ENCODE measurements at regions not wholly inside any gene's neighbourhood (a gene's known extent, or its start where the extent isn't known, plus 50 kb on each side); places are given as distances from the start of the nearest gene placed in this dataset.

- FAIRE-seq (no peak), DNase-seq (ENCODE audit: insufficient read length, low spot score) (no peak)
- no peak for TF ChIP-seq POLR2A (IDR thresholded peaks at IDR 0.05; ENCODE audit: low read depth, low read length)
Observed at GRCh38 chr10:6305401-6306321, 102.9 kb downstream of the PFKFB3 start.

GRCh38 chr10:6306917-6307316 is 104.2 kb downstream of the PFKFB3 start:
- no peak for FAIRE-seq
- TF ChIP-seq POLR2A (IDR thresholded peaks at IDR 0.05; ENCODE audit: low read depth, low read length): no peak
- no peak for DNase-seq (ENCODE audit: insufficient read length, low spot score)

GRCh38 chr10:6309816-6310215 is 107.1 kb downstream of the PFKFB3 start:
- DNase-seq (ENCODE audit: insufficient read length, low spot score) (no peak), FAIRE-seq (no peak)
- no peak for TF ChIP-seq POLR2A (IDR thresholded peaks at IDR 0.05; ENCODE audit: low read depth, low read length)

DNA sequence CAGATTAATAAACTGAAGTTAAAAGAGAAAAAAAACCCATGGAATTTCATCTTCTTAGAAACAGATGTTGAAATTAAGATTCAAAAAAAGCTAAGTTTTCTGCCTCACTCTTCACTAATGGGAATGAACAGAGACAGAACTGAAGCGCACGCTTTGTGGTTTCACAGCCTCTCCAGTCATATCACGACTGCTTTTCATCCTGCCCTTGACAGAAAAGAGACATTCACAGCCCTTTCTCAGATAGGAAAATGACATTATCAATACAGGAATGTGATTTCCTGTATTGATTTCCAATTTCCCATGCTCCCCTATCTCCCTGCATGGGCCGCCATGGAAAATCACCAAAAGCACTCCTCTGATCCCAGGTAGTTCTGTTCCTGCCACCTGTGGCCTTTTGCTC is 108.2 kb downstream of the PFKFB3 start:
- DNase-seq (ENCODE audit: insufficient read length, low spot score) (no peak), FAIRE-seq (no peak)
- TF ChIP-seq POLR2A (IDR thresholded peaks at IDR 0.05; ENCODE audit: low read depth, low read length): no peak

DNA sequence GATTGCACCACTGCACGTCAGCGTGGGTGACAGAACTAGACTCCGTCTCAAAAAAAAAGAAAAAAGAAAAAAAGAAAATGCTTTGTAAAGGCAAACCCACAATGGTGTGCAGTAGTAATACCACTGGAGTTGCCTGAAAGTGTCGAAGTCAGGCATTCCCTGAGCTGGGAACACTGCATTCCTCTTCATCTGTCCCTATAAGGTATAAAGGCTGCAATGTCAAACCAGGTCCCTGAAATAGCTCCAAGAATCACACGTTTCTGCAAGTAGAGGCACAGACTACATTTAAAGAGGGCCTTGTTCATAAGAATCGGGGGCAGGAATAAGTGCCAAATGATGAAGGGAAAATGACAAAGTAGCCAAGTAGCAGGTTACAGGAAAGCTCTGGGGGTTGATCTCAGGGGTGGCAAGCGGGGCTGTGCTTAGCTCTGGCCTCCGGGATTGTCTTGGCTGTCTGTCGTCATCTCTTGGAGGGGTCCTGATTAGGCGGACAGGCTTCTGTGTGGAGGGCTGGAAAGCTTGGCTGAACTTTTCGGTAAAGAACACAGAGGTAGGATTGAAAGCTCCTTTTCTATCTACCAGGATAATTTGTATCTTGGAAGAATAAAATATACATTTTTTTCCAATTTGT is 109.1 kb downstream of the PFKFB3 start:
- no peak for FAIRE-seq
- DNase-seq (ENCODE audit: insufficient read length, low spot score): no peak

GRCh38 chr10:6312636-6313035 is 109.9 kb downstream of the PFKFB3 start:
- no peak for TF ChIP-seq POLR2A (IDR thresholded peaks at IDR 0.05; ENCODE audit: low read depth, low read length)
- DNase-seq (ENCODE audit: insufficient read length, low spot score) (no peak), FAIRE-seq (no peak)

More for the DNA sequence above, 109.1 kb downstream of the PFKFB3 start:
- no peak for TF ChIP-seq POLR2A (IDR thresholded peaks at IDR 0.05; ENCODE audit: low read depth, low read length)

- no peak for TF ChIP-seq POLR2A (IDR thresholded peaks at IDR 0.05; ENCODE audit: low read depth, low read length)
- no peak for DNase-seq (ENCODE audit: insufficient read length, low spot score)
- FAIRE-seq: no peak
Observed at GRCh38 chr10:6313111-6313895, 110.6 kb downstream of the PFKFB3 start.

DNA sequence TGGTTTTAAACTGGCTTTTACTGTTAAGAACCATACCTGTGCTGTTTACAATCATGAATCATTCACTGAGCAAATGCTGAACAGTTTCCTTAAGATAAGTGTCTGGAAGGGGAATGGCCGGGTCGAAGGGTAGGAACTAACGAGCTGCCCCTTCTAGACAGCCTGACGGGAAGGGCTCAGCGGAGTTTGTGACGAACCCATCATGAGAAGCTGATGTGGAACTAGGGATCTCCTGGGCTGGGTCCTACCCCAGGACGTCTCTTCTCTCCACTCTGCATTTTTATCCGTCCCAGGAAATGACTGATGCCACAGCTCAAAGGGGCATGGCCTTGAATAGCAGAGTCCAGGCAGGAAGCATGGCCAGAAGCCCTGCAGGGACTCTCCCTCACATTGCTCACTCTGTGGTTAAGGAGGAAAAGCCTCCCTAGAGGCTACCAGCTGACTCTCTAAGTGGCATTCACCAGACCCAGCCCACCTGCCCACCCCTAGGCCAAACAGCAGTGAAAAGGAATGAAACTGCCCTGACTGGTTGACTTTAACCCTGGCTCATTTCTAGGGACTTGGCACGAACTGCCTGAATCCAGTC is 112.0 kb downstream of the PFKFB3 start:
- DNase-seq (ENCODE audit: insufficient read length, low spot score) (peak; percentile 19), FAIRE-seq (no peak)
- no peak for TF ChIP-seq POLR2A (IDR thresholded peaks at IDR 0.05; ENCODE audit: low read depth, low read length)

DNA sequence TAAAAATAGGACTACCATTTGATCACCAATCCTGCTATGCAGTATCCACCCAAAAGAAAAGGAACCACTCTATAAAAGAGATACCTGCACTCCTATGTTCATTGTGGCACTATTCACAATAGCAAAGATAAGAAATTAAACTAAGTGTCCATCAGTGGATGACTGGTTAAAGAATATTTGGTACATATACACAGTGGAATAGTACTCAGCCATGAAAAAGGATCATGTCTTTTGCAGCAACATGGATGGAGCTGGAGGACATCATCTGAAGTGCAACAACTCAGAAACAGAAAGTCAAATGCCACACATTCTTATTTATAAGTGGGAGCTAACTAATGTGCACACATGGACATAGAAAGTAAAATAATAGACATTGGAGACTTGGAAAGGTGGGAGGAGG is 116.4 kb downstream of the PFKFB3 start:
- FAIRE-seq (no peak), DNase-seq (ENCODE audit: insufficient read length, low spot score) (no peak)
- TF ChIP-seq POLR2A (IDR thresholded peaks at IDR 0.05; ENCODE audit: low read depth, low read length): no peak

DNA sequence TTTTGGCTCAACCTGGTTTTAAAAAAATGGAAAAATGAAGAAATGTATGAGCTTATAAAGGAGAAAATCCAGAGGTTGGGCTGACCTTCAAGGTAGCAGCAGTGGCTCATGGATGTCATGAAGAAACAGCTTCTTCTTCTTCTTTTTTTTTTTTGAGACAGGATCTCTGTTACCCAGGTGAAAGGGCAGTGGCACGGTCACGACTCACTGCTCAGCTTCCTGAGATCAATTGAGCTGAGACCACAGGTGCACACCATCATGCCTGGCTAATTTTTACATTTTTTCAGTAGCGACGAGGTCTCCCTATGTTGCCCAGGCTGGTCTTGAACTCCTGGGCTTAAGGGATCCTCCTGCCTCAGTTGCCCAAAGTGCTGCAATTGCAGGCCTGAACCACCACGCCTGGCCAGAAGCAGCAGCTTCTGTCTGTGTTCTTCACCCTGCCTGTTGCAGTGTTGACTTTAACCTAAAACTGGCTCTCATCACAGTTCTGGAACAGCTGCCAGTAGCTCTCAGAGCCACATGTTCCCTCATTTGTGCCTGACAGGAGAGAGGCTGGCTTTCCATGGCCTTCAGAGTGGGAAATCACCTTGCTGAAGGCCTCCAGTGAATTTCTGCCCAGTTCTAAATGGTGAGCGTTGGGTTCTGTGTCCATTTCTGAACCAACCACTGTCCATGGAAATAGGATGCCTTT is 117.7 kb downstream of the PFKFB3 start:
- FAIRE-seq (no peak), DNase-seq (ENCODE audit: insufficient read length, low spot score) (no peak)

GRCh38 chr10:6321880-6322279 is 119.1 kb downstream of the PFKFB3 start:
- no peak for TF ChIP-seq POLR2A (IDR thresholded peaks at IDR 0.05; ENCODE audit: low read depth, low read length)
- no peak for FAIRE-seq
- no peak for DNase-seq (ENCODE audit: insufficient read length, low spot score)

More for the DNA sequence above, 117.7 kb downstream of the PFKFB3 start:
- TF ChIP-seq POLR2A (IDR thresholded peaks at IDR 0.05; ENCODE audit: low read depth, low read length): no peak

GRCh38 chr10:6322805-6323204 is 120.1 kb downstream of the PFKFB3 start:
- DNase-seq (ENCODE audit: insufficient read length, low spot score) (no peak), FAIRE-seq (no peak)
- no peak for TF ChIP-seq POLR2A (IDR thresholded peaks at IDR 0.05; ENCODE audit: low read depth, low read length)

All from H54 (cell line).